Stimulated activated CD4-positive, alpha-beta T cell treated with anti-CD3 and anti-CD28 coated beads, Interleukin-12 subunit alpha, Interleukin-12 subunit beta, amount 100 ng/mL, for 48 hours (primary cell): ENCODE measurements at regions not wholly inside any gene's neighbourhood (a gene's known extent, or its start where the extent isn't known, plus 50 kb on each side); places are given as distances from the start of the nearest gene placed in this dataset.
"Not testable (repeated sequence)": the region's sequence is repeated elsewhere in the genome, so short reads cannot be mapped to it uniquely, and the experiment has no call there.

Experiments
- DNase-seq, 3 donors: peaks; one replicate each; pipeline ENCODE4 v3.0.0-alpha.2; 2020; ENCODE audit warnings: low read depth in 2 of 3, low spot score in 1 of 3

GRCh38 chrX:69063486-69063885 is 101.8 kb downstream of the PJA1 start:
- DNase-seq, result no peak

- no peak for DNase-seq
Observed at GRCh38 chrX:69062493-69062892, 102.8 kb downstream of the PJA1 start.

GRCh38 chrX:69060631-69061408 is 104.4 kb downstream of the PJA1 start:
- DNase-seq, result no peak

GRCh38 chrX:69055193-69055592 is 110.1 kb downstream of the PJA1 start:
- DNase-seq, result no peak

GRCh38 chrX:69054497-69054896 is 110.8 kb downstream of the PJA1 start:
- DNase-seq, result not testable (repeated sequence)

GRCh38 chrX:69051901-69052300 is 113.4 kb downstream of the PJA1 start:
- no peak for DNase-seq

GRCh38 chrX:69050051-69050765 is 115.0 kb downstream of the PJA1 start:
- no peak for DNase-seq

GRCh38 chrX:69046996-69047490 is 118.2 kb downstream of the PJA1 start:
- DNase-seq, result no peak

- DNase-seq, result no peak
Observed at GRCh38 chrX:69045616-69046345, 119.5 kb downstream of the PJA1 start.

GRCh38 chrX:69038816-69039215 is 126.4 kb downstream of the PJA1 start:
- no peak for DNase-seq

- DNase-seq, result no peak
Observed at GRCh38 chrX:69038188-69038587, 127.1 kb downstream of the PJA1 start.

- no peak for DNase-seq
Observed at GRCh38 chrX:69037786-69038185, 127.5 kb downstream of the PJA1 start.

- DNase-seq, result no peak
Observed at GRCh38 chrX:69036674-69037573, 128.3 kb downstream of the PJA1 start.

- DNase-seq, result no peak
Observed at GRCh38 chrX:69034451-69034850, 130.8 kb downstream of the PJA1 start.

GRCh38 chrX:69033936-69034335 is 131.3 kb downstream of the PJA1 start:
- no peak for DNase-seq

- no peak for DNase-seq
Observed at GRCh38 chrX:69032601-69033000, 132.7 kb downstream of the PJA1 start.

- DNase-seq, result no peak
Observed at GRCh38 chrX:69031971-69032391, 133.3 kb downstream of the PJA1 start.

- DNase-seq, result no peak
Observed at GRCh38 chrX:69031181-69031580, 134.1 kb downstream of the PJA1 start.

GRCh38 chrX:69029771-69030170 is 135.5 kb downstream of the PJA1 start:
- DNase-seq, result no peak

GRCh38 chrX:69028761-69029120 is 136.5 kb downstream of the PJA1 start:
- DNase-seq, result no peak
